IMR-90 (cell line): ENCODE measurements at regions not wholly inside any gene's neighbourhood (a gene's known extent, or its start where the extent isn't known, plus 50 kb on each side); places are given as distances from the start of the nearest gene placed in this dataset.

Experiments used
- ATAC-seq: fragments of 200-7000 bp; cut with Tn5 transposase; 2 replicates; pipeline ENCODE4 v1.9.1; 2020; ENCODE audit warnings: low read depth, mild to moderate bottlenecking, moderate library complexity
- BruUV-seq: library from RNA; stranded (reverse); fragments of 400-500 nt; replicated peaks from 2 replicates; lab custom pipeline; 2021; lab: Mats Ljungman, UMichigan
- CTCF ChIA-PET: fragments of 300-600 bp; formaldehyde crosslinking; extraction: SDS; loops from one replicate; lab custom pipeline; 2021; ENCODE audit warnings: antibody characterized with exemption; lab: Yijun Ruan, JAX
- POLR2A ChIA-PET: fragments of 300-600 bp; sonication (Branson Sonifier 250); formaldehyde crosslinking; loops from one replicate; lab custom pipeline; 2022; ENCODE audit warnings: antibody characterized with exemption; ENCODE audit not compliant: unreplicated experiment; lab: Charles Lee
- DNase-seq: peaks from one replicate; pipeline ENCODE4 v3.0.0; 2013
- H2AFZ ChIP-seq: replicated peaks from 2 replicates; pipeline ENCODE3; 2013; ENCODE audit warnings: low read length, mild to moderate bottlenecking; ENCODE audit not compliant: poor library complexity
- H2AK5ac ChIP-seq: 2 replicates; pipeline ENCODE4 v1.6.1; 2013; ENCODE audit warnings: low read depth, low read length, inconsistent platforms
- H2AK9ac ChIP-seq: replicated peaks from 2 replicates; pipeline ENCODE3; 2013; ENCODE audit warnings: mild to moderate bottlenecking, low read depth, low read length, moderate library complexity; ENCODE audit not compliant: poor library complexity
- H2BK120ac ChIP-seq: 2 replicates; pipeline ENCODE4 v1.6.1; 2013; ENCODE audit warnings: low read depth, low read length, inconsistent platforms
- H2BK15ac ChIP-seq: 3 replicates; pipeline ENCODE4 v1.6.1; 2013; ENCODE audit warnings: low read depth, low read length, inconsistent platforms
- H2BK20ac ChIP-seq: 2 replicates; pipeline ENCODE4 v1.6.1; 2013; ENCODE audit warnings: low read depth, mild to moderate bottlenecking, inconsistent platforms, low read length, moderate library complexity
- H2BK5ac ChIP-seq: 2 replicates; pipeline ENCODE4 v1.6.1; 2013; ENCODE audit warnings: mild to moderate bottlenecking, low read depth, low read length, inconsistent platforms; ENCODE audit not compliant: poor library complexity, severe bottlenecking
- H3K14ac ChIP-seq: replicated peaks from 2 replicates; pipeline ENCODE4 v1.6.1; 2013; ENCODE audit warnings: low read depth, low read length, inconsistent platforms
- H3K18ac ChIP-seq: 2 replicates; pipeline ENCODE4 v1.6.1; 2013; ENCODE audit warnings: low read depth, low read length, control low read depth
- H3K23ac ChIP-seq: 2 replicates; pipeline ENCODE4 v1.6.1; 2013; ENCODE audit warnings: low read depth, low read length, inconsistent platforms
- H3K27ac ChIP-seq: 2 replicates; pipeline ENCODE4 v1.5.1; 2013; ENCODE audit warnings: mild to moderate bottlenecking, control low read depth, low read length; ENCODE audit not compliant: insufficient read depth
- H3K27me3 ChIP-seq: 2 replicates; pipeline ENCODE4 v1.6.1; 2013; ENCODE audit warnings: low read length; ENCODE audit not compliant: control insufficient read depth, insufficient read depth
- H3K36me3 ChIP-seq: 2 replicates; pipeline ENCODE4 v1.6.1; 2013; ENCODE audit warnings: low read length, mixed read lengths; ENCODE audit not compliant: control insufficient read depth, insufficient read depth
- H3K4ac ChIP-seq: 2 replicates; pipeline ENCODE4 v1.6.1; 2013; ENCODE audit warnings: low read depth, low read length, inconsistent platforms
- H3K4me1 ChIP-seq: 2 replicates; pipeline ENCODE4 v1.6.1; 2013; ENCODE audit warnings: low read length, mixed read lengths; ENCODE audit not compliant: control insufficient read depth, insufficient read depth
- H3K4me2 ChIP-seq: 2 replicates; pipeline ENCODE4 v1.6.1; 2013; ENCODE audit warnings: low read depth, mild to moderate bottlenecking, control low read depth, low read length, moderate library complexity
- H3K4me3 ChIP-seq: 2 replicates; pipeline ENCODE4 v1.5.1; 2013; ENCODE audit warnings: low read depth, mild to moderate bottlenecking, control low read depth, low read length, moderate library complexity; ENCODE audit not compliant: insufficient read depth
- H3K56ac ChIP-seq: 2 replicates; pipeline ENCODE4 v1.6.1; 2013; ENCODE audit warnings: low read length, inconsistent platforms; ENCODE audit not compliant: insufficient read depth; ENCODE audit errors: extremely low read depth
- H3K79me1 ChIP-seq, 2 experiments: 2 replicates each; pipeline ENCODE4 v1.6.1; 2013; ENCODE audit warnings: low read length in 2 of 2, inconsistent platforms in 1 of 2, low read depth in 1 of 2
- H3K9ac ChIP-seq: 2 replicates; pipeline ENCODE4 v1.6.1; 2013; ENCODE audit warnings: low read depth, low read length, control low read depth
- H3K9me1 ChIP-seq: 2 replicates; pipeline ENCODE4 v1.6.1; 2013; ENCODE audit warnings: low read length, inconsistent platforms; ENCODE audit not compliant: insufficient read depth
- H3K9me3 ChIP-seq: 2 replicates; pipeline ENCODE4 v1.6.1; 2013; ENCODE audit warnings: low read length; ENCODE audit not compliant: control insufficient read depth, insufficient read depth
- H4K20me1 ChIP-seq: 2 replicates; pipeline ENCODE4 v1.6.1; 2013; ENCODE audit warnings: low read length, inconsistent platforms; ENCODE audit not compliant: insufficient read depth
- H4K5ac ChIP-seq: 2 replicates; pipeline ENCODE4 v1.6.1; 2013; ENCODE audit warnings: mild to moderate bottlenecking, low read depth, low read length, control low read depth
- H4K8ac ChIP-seq, 2 experiments: 2 replicates each; pipeline ENCODE4 v1.6.1; 2013; ENCODE audit warnings: low read depth in 2 of 2, low read length in 2 of 2, control low read depth in 1 of 2, inconsistent platforms in 1 of 2
- H4K91ac ChIP-seq: 2 replicates; pipeline ENCODE4 v1.6.1; 2013; ENCODE audit warnings: low read depth, low read length, inconsistent platforms; ENCODE audit not compliant: insufficient read depth
- CEBPB ChIP-seq: IDR thresholded peaks from 2 replicates; pipeline ENCODE4 v1.6.1; 2012; ENCODE audit warnings: low read depth, low read length, improper control_type of control experiment
- CHD1 ChIP-seq: IDR thresholded peaks from 2 replicates; pipeline ENCODE4 v1.6.1; 2012; ENCODE audit warnings: low read depth, low read length, improper control_type of control experiment
- FOS ChIP-seq: fragments of 150-350 bp; IDR thresholded peaks from 2 replicates; pipeline ENCODE4 v1.6.1; 2016; ENCODE audit warnings: low read depth, low read length
- WGBS, 2 experiments: methylation state at CpG; one replicate each; pipeline versions ENCODE4 v1.1.5 to v1.1.7; 2013; ENCODE audit warnings: missing lambda C conversion rate in 2 of 2; ENCODE audit not compliant: insufficient read length in 1 of 2; ENCODE audit errors: extremely low coverage in 2 of 2; 5-methylcytosine and 5-hydroxymethylcytosine counted together
- dilution Hi-C: fragments of 300-500 bp; cut with HindIII; formaldehyde crosslinking; loops from one replicate; pipeline ENCODE4 v1.14.3; 2018; ENCODE audit warnings: low sequenced_read_pairs; ENCODE audit not compliant: unreplicated experiment
- in situ Hi-C: fragments of 300-500 bp; cut with MboI; formaldehyde crosslinking; loops from 3 replicates; pipeline ENCODE4 v1.14.3; 2019; ENCODE audit warnings: low sequenced_read_pairs, inconsistent platforms, mixed read lengths
- intact Hi-C: fragments of 100-400 bp; cut with micrococcal nuclease; formaldehyde crosslinking; loops from 2 replicates; pipeline ENCODE4 v1.10.0; 2022

DNA sequence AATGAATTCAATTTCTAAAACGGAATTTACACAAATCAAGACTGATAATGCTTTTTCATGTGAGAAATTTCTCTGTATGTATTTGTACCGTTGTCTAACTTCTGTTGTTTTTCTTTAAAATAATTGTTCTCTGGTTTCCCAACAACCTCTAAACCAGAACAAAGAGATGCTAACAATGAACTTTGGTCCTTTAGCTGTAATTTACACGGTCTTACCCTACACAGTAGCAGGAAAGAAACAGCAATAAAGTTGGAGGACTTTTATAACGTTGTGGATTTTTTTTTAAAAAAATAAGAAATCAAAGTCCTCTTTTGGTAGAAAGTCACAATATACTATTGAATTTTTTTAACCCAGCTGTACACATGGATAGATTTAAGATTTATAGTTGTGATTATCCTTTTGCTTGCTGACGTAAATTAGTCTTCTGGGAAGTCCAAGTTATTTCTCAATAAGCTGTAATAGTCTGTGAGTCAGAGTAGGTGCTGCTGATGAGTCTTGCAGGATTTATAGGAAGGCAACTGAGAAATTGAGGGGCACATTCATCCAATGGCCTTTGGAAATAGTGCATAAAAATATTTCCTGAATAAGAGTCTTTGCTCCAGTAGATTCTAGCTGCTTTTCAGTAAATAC, 76.8 kb upstream of the PCSK1 start:
- Histone ChIP-seq H3K4ac (peak overlapping the region; percentile 68; the same call in 1 of the 2 replicates), H3K56ac (peak overlapping the region; percentile 47; the same call in 1 of the 2 replicates), H2AK9ac (no peak overlapping the region), H2AFZ (no peak overlapping the region), H4K91ac (peak overlapping the region; percentile 47; the same call in 1 of the 2 replicates), H3K79me1 (no peaks in the 10 kb centered on the region), H3K18ac (peak overlapping the region; percentile 51), H3K4me2 (peak overlapping the region; percentile 24; the same call in 1 of the 2 replicates), H2BK5ac (peak overlapping the region; percentile 98), H3K9me3 (no peaks in the 10 kb centered on the region), H3K4me1 (peaks cover 10% of the 10 kb centered on the region), H2AK5ac (no peak overlapping the region), H3K14ac (peak overlapping the region; percentile 79; the same call in 1 of the 2 replicates), H3K27me3 (no peaks in the 10 kb centered on the region), H2BK20ac (peak overlapping the region; percentile 89; the same call in 1 of the 2 replicates), H3K9me1 (no peaks in the 10 kb centered on the region), H3K36me3 (no peaks in the 10 kb centered on the region), H3K23ac (peak overlapping the region; percentile 3; the same call in 1 of the 2 replicates), H4K20me1 (no peaks in the 10 kb centered on the region), H3K27ac (peak overlapping the region; percentile 89; the same call in 1 of the 2 replicates), H3K4me3 (no peak overlapping the region), H3K9ac (peak overlapping the region; percentile 40; the same call in 1 of the 2 replicates), H4K5ac (peak overlapping the region; percentile 22), H2BK15ac (no peak overlapping the region; the same call in 1 of the 3 replicates), H4K8ac (peak overlapping the region; percentile 50 to 57; a peak in 3 of 4 replicates), H2BK120ac (peak overlapping the region; percentile 85; the same call in 1 of the 2 replicates)
- DNase-seq (peak; percentile 97), ATAC-seq (peak; percentile 91)
- ChIA-PET CTCF (no interaction called here), POLR2A (no interaction called here)
- TF ChIP-seq CHD1 (no peak), FOS (peak; percentile 89), CEBPB (peak; percentile 97)
- BruUV-seq, result no TSS peak
- dilution Hi-C loops (no loop called here), in situ Hi-C loops (no loop called here), intact Hi-C loops (no loop called here)
- WGBS, 2 experiments, result no CpG with 5 or more reads among the region's 5 CpGs
